Upper lobe of left lung (tissue), 6 donors: ENCODE measurements at regions not wholly inside any gene's neighbourhood (a gene's known extent, or its start where the extent isn't known, plus 50 kb on each side); places are given as distances from the start of the nearest gene placed in this dataset.

Experiments
- ATAC-seq, 2 donors: fragments of 200-7000 bp; cut with Tn5 transposase; one replicate each; pipeline ENCODE4 v1.9.1; 2022; ENCODE audit warnings: mild to moderate bottlenecking in 2 of 2, moderate library complexity in 2 of 2; ENCODE audit not compliant: low FRiP score in 2 of 2
- DNase-seq, 2 donors: peaks; one replicate each; pipeline ENCODE4 v3.0.0-alpha.2; 2019 to 2020
- H3K27ac ChIP-seq, 4 donors: fragments of 200-600 bp; sonication (generic); one replicate each; pipeline ENCODE4 v1.5.1; 2016 to 2019
- H3K27me3 ChIP-seq, 4 donors: fragments of 200-600 bp; sonication (generic); one replicate each; pipeline ENCODE4 v1.5.1; 2017 to 2019
- H3K36me3 ChIP-seq, 4 donors: fragments of 200-600 bp; sonication (generic); one replicate each; pipeline ENCODE4 v1.5.1; 2016 to 2019
- H3K4me1 ChIP-seq, 4 donors: fragments of 200-600 bp; sonication (generic); one replicate each; pipeline ENCODE4 v1.5.1; 2018 to 2019
- H3K4me3 ChIP-seq, 4 donors: fragments of 200-600 bp; sonication (generic); one replicate each; pipeline ENCODE4 v1.5.1; 2017 to 2019; ENCODE audit warnings: mild to moderate bottlenecking in 2 of 4, moderate library complexity in 1 of 4
- H3K9me3 ChIP-seq, 4 donors: fragments of 200-600 bp; sonication (generic); one replicate each; pipeline ENCODE4 v1.5.1; 2018 to 2019
- CTCF ChIP-seq, 6 experiments: fragments of 450-650 bp in 4 of 6; fragments of 200-600 bp in 2 of 6; sonication (generic) in 2 of 6; IDR thresholded peaks; one replicate each; pipeline ENCODE4 v1.5.1; 2016 to 2019; ENCODE audit warnings: antibody characterized with exemption in 6 of 6
- EP300 ChIP-seq, 4 donors: sonication (generic); formaldehyde crosslinking; IDR thresholded peaks; one replicate each; pipeline ENCODE4 v1.5.1; 2017; ENCODE audit warnings: antibody characterized with exemption in 4 of 4, control low read depth in 2 of 4
- POLR2A ChIP-seq, 4 donors: fragments of 450-650 bp; IDR thresholded peaks; one replicate each; pipeline ENCODE4 v1.5.1; 2016 to 2017; ENCODE audit warnings: antibody characterized with exemption in 4 of 4, mild to moderate bottlenecking in 2 of 4
- POLR2AphosphoS5 ChIP-seq, 2 donors: sonication (generic); formaldehyde crosslinking; IDR thresholded peaks; one replicate each; pipeline ENCODE4 v1.5.1; 2017; ENCODE audit warnings: antibody characterized with exemption in 2 of 2
- WGBS, 2 donors: methylation state at CpG; one replicate each; pipeline ENCODE4 v1.1.5; 2017 to 2018; 5-methylcytosine and 5-hydroxymethylcytosine counted together
- donor health status: DM: no; HTN: no; CAD: no; lungs with moderate emphysema.
- donor health status: DM: no; HTN: yes; CAD: no; lungs with severe emphysema.

GRCh38 chr17:54494721-54495715 lies 405.6 kb upstream of the TOM1L1 start:
- Histone ChIP-seq H3K4me3 (no peak overlapping the region), H3K27me3 (no peaks in the 10 kb centered on the region), H3K36me3 (no peaks in the 10 kb centered on the region), H3K27ac (no peak overlapping the region), H3K9me3 (no peaks in the 10 kb centered on the region), H3K4me1 (no peaks in the 10 kb centered on the region)
- DNase-seq (no peak), ATAC-seq (no peak)
- 74 to 77% methylated on average over 9 of the region's 9 CpGs for WGBS, 2 donors
- TF ChIP-seq EP300 (IDR thresholded peaks at IDR 0.05) (no peak), CTCF (IDR thresholded peaks at IDR 0.05) (no peak)

GRCh38 chr17:54505404-54505803 lies 395.2 kb upstream of the TOM1L1 start:
- no peak for TF ChIP-seq POLR2A (IDR thresholded peaks at IDR 0.05)
- no peak for TF ChIP-seq CTCF (IDR thresholded peaks at IDR 0.05)
- no peak for TF ChIP-seq EP300 (IDR thresholded peaks at IDR 0.05)
- TF ChIP-seq POLR2AphosphoS5 (IDR thresholded peaks at IDR 0.05), result no peak
- H3K27me3 ChIP-seq, result no peaks in the 10 kb centered on the region
- no peak overlapping the region for H3K4me3 ChIP-seq
- ATAC-seq (no peak), DNase-seq (no peak)
- H3K4me1 ChIP-seq, result no peaks in the 10 kb centered on the region
- no peaks in the 10 kb centered on the region for H3K36me3 ChIP-seq
- no peaks in the 10 kb centered on the region for H3K9me3 ChIP-seq
- no peak overlapping the region for H3K27ac ChIP-seq

GRCh38 chr17:54518706-54519105 lies 381.9 kb upstream of the TOM1L1 start:
- ATAC-seq, result no peak
- Histone ChIP-seq H3K27me3 (no peaks in the 10 kb centered on the region), H3K36me3 (no peaks in the 10 kb centered on the region), H3K4me1 (no peaks in the 10 kb centered on the region), H3K4me3 (no peak overlapping the region), H3K9me3 (no peaks in the 10 kb centered on the region), H3K27ac (no peak overlapping the region)
- TF ChIP-seq EP300 (IDR thresholded peaks at IDR 0.05) (no peak), POLR2AphosphoS5 (IDR thresholded peaks at IDR 0.05) (no peak), POLR2A (IDR thresholded peaks at IDR 0.05) (no peak)
- 84% methylated on average over 2 of the region's 2 CpGs; no CpG with 5 or more reads in 1 of the 2 donors for WGBS, 2 donors
- no peak for DNase-seq

- ATAC-seq (no peak), DNase-seq (no peak)
- WGBS, 2 donors, result 44 to 64% methylated on average over 4 of the region's 4 CpGs
These were observed 379.5 kb upstream of the TOM1L1 start for GRCh38 chr17:54521137-54521536.

GRCh38 chr17:54524501-54524900 lies 376.2 kb upstream of the TOM1L1 start:
- Histone ChIP-seq H3K9me3 (no peaks in the 10 kb centered on the region), H3K4me1 (no peaks in the 10 kb centered on the region), H3K27me3 (no peaks in the 10 kb centered on the region), H3K4me3 (no peak overlapping the region), H3K36me3 (no peaks in the 10 kb centered on the region), H3K27ac (no peak overlapping the region)
- WGBS, 2 donors, result 77 to 78% methylated on average over 2 of the region's 2 CpGs
- no peak for DNase-seq
- ATAC-seq, result no peak
- TF ChIP-seq EP300 (IDR thresholded peaks at IDR 0.05), result no peak
- no peak for TF ChIP-seq POLR2A (IDR thresholded peaks at IDR 0.05)
- no peak for TF ChIP-seq POLR2AphosphoS5 (IDR thresholded peaks at IDR 0.05)
- TF ChIP-seq CTCF (IDR thresholded peaks at IDR 0.05), result no peak

More at GRCh38 chr17:54521137-54521536, 379.5 kb upstream of the TOM1L1 start:
- no peaks in the 10 kb centered on the region for H3K9me3 ChIP-seq
- no peak overlapping the region for H3K4me3 ChIP-seq
- no peaks in the 10 kb centered on the region for H3K36me3 ChIP-seq
- H3K4me1 ChIP-seq, result no peaks in the 10 kb centered on the region
- TF ChIP-seq EP300 (IDR thresholded peaks at IDR 0.05) (no peak), POLR2A (IDR thresholded peaks at IDR 0.05) (no peak), CTCF (IDR thresholded peaks at IDR 0.05) (no peak), POLR2AphosphoS5 (IDR thresholded peaks at IDR 0.05) (no peak)
- H3K27ac ChIP-seq, result no peak overlapping the region
- H3K27me3 ChIP-seq, result no peaks in the 10 kb centered on the region
